SK-N-SH treated with all-trans-retinoic acid at 6 μM for 48 hours (cell line): ENCODE measurements at regions not wholly inside any gene's neighbourhood (a gene's known extent, or its start where the extent isn't known, plus 50 kb on each side); places are given as distances from the start of the nearest gene placed in this dataset.

Experiments used
- PATZ1 ChIP-seq: fragments of 250-450 bp; sonication (Bioruptor Pico); IDR thresholded peaks from 2 replicates; pipeline ENCODE4 v1.8.0; 2020; ENCODE audit warnings: mild to moderate bottlenecking, moderate library complexity, borderline replicate concordance
- PPARA ChIP-seq: fragments of 250-450 bp; sonication (Bioruptor Pico); IDR thresholded peaks from 2 replicates; pipeline ENCODE4 v1.5.0; 2020; ENCODE audit warnings: mild to moderate bottlenecking, borderline replicate concordance
- TCF4 ChIP-seq: fragments of 250-450 bp; sonication (Bioruptor Pico); IDR thresholded peaks from 2 replicates; pipeline ENCODE4 v1.8.0; 2021; ENCODE audit warnings: mild to moderate bottlenecking, moderate library complexity, borderline replicate concordance
- ZC3H10 ChIP-seq: fragments of 250-450 bp; sonication (Bioruptor Pico); IDR thresholded peaks from 2 replicates; pipeline ENCODE4 v1.5.1; 2021; ENCODE audit warnings: mild to moderate bottlenecking, moderate library complexity
- ZFP3 ChIP-seq: fragments of 250-450 bp; sonication (Bioruptor Pico); IDR thresholded peaks from 2 replicates; pipeline ENCODE4 v1.5.0; 2020; ENCODE audit warnings: mild to moderate bottlenecking, moderate library complexity
- TF ChIP-seq, protein P1 (sequence below): fragments of 250-450 bp; sonication (Bioruptor Pico); IDR thresholded peaks from 2 replicates; pipeline ENCODE4 v1.8.0; 2021; ENCODE audit warnings: low read depth, mild to moderate bottlenecking, moderate library complexity, borderline replicate concordance
- TF ChIP-seq, protein P2 (sequence below): fragments of 250-450 bp; sonication (Bioruptor Pico); IDR thresholded peaks from 2 replicates; pipeline ENCODE4 v1.5.0; 2020; ENCODE audit warnings: mild to moderate bottlenecking, moderate library complexity

DNA sequence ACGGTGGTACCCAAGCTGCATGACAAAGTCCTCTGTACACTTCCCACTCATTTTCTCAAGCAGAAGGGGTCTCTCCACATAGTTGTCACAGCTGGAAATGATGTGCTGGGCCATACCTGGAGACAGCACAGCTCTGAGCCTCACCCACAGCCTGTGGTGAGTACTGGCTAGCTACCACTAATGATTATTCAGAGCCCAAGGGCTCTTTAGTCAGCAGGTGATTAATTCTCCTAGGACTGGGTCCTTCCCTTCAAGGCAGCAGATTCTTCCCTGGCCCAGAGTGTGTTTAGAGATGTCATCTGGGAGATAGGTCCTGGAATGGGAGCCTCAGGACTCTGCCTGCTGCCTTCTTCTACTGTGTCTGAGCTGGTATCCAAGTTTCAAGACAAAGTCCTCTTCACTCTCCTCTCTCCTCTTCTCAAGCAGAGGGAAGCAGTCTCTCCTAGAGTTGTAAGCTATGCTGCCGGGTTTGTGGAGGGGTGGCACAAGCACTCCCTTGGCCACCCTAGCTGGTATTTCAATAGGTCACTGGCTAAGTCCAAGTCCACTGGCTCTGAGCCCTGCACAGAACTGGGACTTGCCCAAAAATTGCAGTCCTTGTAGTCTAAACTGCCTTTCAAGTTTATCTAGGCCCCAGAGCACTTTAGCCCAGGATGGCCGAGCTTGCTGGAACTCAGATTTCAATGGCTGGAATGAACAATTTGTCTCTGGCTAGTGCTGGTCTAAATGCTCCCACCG is 49.8 kb upstream of the VGLL2 start:
- TF ChIP-seq, protein P1, sequence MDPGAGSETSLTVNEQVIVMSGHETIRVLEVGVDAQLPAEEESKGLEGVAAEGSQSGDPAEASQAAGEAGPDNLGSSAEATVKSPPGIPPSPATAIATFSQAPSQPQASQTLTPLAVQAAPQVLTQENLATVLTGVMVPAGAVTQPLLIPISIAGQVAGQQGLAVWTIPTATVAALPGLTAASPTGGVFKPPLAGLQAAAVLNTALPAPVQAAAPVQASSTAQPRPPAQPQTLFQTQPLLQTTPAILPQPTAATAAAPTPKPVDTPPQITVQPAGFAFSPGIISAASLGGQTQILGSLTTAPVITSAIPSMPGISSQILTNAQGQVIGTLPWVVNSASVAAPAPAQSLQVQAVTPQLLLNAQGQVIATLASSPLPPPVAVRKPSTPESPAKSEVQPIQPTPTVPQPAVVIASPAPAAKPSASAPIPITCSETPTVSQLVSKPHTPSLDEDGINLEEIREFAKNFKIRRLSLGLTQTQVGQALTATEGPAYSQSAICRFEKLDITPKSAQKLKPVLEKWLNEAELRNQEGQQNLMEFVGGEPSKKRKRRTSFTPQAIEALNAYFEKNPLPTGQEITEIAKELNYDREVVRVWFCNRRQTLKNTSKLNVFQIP: no peak
- TF ChIP-seq PATZ1 (CRISPR knock-in tag) (no peak), PPARA (no peak), ZFP3 (CRISPR knock-in tag) (no peak), TCF4 (CRISPR knock-in tag) (no peak), ZC3H10 (CRISPR knock-in tag) (no peak)
- TF ChIP-seq, protein P2, sequence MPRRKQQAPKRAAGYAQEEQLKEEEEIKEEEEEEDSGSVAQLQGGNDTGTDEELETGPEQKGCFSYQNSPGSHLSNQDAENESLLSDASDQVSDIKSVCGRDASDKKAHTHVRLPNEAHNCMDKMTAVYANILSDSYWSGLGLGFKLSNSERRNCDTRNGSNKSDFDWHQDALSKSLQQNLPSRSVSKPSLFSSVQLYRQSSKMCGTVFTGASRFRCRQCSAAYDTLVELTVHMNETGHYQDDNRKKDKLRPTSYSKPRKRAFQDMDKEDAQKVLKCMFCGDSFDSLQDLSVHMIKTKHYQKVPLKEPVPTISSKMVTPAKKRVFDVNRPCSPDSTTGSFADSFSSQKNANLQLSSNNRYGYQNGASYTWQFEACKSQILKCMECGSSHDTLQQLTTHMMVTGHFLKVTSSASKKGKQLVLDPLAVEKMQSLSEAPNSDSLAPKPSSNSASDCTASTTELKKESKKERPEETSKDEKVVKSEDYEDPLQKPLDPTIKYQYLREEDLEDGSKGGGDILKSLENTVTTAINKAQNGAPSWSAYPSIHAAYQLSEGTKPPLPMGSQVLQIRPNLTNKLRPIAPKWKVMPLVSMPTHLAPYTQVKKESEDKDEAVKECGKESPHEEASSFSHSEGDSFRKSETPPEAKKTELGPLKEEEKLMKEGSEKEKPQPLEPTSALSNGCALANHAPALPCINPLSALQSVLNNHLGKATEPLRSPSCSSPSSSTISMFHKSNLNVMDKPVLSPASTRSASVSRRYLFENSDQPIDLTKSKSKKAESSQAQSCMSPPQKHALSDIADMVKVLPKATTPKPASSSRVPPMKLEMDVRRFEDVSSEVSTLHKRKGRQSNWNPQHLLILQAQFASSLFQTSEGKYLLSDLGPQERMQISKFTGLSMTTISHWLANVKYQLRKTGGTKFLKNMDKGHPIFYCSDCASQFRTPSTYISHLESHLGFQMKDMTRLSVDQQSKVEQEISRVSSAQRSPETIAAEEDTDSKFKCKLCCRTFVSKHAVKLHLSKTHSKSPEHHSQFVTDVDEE (CRISPR knock-in tag): no peak
